ENCODE measurements at regions not wholly inside any gene's neighbourhood (a gene's known extent, or its start where the extent isn't known, plus 50 kb on each side); places are given as distances from the start of the nearest gene placed in this dataset.

DNA sequence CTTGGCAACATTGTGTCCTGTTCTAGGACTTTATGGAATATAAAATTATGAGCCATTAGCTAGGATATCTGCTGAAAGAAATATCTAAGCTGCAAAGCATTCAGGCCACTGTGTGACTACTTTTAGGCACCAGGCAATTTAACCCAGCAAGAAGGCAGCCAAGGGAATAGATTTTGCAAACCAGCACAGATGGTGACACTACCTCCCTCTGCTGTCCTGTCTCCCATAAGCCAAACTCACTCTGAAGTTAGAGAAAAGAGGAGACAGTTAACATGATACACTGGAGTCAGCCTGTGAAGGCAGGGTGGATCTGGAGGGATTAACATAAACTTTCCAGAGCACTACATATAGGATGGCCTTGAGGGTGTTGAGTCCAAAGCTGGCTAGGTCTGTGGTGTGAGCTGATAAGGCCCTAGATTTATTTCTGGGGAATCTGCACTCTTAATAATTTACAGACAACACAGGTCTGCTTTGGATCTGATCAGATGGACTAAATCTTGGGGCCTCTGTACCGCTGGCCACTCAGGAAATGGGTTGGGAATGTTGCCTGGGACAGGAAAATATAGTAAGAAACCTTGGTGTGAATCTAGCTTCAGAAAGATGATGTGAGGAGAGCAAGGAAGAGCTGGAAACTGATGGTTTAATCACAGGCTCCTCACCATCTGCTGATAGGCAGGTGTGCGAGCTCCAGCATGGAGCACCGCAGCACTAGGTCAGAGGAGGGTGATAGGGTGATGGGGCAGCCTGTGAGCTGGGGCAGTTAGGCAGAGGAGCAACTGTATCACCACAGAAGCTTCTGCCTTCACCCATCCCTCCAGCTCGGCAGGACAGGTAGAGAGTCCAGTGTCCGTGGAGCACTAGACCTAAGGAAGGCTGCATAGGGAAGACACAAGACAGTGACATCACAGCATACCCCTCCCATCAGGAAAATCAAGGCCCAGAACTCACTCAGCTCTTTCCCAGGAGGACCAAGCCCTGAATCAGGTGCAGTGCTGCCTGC, 229.9 kb upstream of the PRSS1 start:
- TF ChIP-seq, protein P1, sequence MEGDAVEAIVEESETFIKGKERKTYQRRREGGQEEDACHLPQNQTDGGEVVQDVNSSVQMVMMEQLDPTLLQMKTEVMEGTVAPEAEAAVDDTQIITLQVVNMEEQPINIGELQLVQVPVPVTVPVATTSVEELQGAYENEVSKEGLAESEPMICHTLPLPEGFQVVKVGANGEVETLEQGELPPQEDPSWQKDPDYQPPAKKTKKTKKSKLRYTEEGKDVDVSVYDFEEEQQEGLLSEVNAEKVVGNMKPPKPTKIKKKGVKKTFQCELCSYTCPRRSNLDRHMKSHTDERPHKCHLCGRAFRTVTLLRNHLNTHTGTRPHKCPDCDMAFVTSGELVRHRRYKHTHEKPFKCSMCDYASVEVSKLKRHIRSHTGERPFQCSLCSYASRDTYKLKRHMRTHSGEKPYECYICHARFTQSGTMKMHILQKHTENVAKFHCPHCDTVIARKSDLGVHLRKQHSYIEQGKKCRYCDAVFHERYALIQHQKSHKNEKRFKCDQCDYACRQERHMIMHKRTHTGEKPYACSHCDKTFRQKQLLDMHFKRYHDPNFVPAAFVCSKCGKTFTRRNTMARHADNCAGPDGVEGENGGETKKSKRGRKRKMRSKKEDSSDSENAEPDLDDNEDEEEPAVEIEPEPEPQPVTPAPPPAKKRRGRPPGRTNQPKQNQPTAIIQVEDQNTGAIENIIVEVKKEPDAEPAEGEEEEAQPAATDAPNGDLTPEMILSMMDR (IDR thresholded peaks at IDR 0.05), result no peak
- no peak for TF ChIP-seq EP300 (IDR thresholded peaks at IDR 0.05; ENCODE audit: low read depth)
- TF ChIP-seq POLR2A (IDR thresholded peaks at IDR 0.05), result no peak
- TF ChIP-seq POLR2AphosphoS5 (IDR thresholded peaks at IDR 0.05), result no peak
